ENCODE measurements at regions not wholly inside any gene's neighbourhood (a gene's known extent, or its start where the extent isn't known, plus 50 kb on each side); places are given as distances from the start of the nearest gene placed in this dataset.

GRCh38 chr10:90321132-90321816 is 536.6 kb downstream of the HTR7 start:
- Histone ChIP-seq H3K27me3 (ENCODE audit: control insufficient read depth in 1 of 2, insufficient read depth in 2 of 2, low read length in 2 of 2) (no peaks in the 10 kb centered on the region), H3K9ac (ENCODE audit: insufficient read depth, low read depth, low read length) (no peak overlapping the region), H3K4me2 (ENCODE audit: low read depth, low read length) (no peak overlapping the region), H3K27ac (ENCODE audit: extremely low read length, insufficient read depth, low read length) (no peak overlapping the region), H3K79me2 (ENCODE audit: insufficient read depth, low read length) (no peaks in the 10 kb centered on the region), H3K36me3 (replicated peaks in 1 of 2; ENCODE audit: control insufficient read depth in 1 of 2, insufficient read depth in 2 of 2, low read length in 2 of 2) (no peaks in the 10 kb centered on the region), H3K4me3 (replicated peaks in 1 of 3; ENCODE audit: insufficient read depth in 1 of 3, low read depth in 2 of 3, low read length in 3 of 3) (no peak overlapping the region), H2AFZ (ENCODE audit: low read length) (no peak overlapping the region), H3K9me3 (ENCODE audit: low read length) (no peaks in the 10 kb centered on the region), H4K20me1 (ENCODE audit: insufficient read depth, low read length) (no peaks in the 10 kb centered on the region), H3K4me1 (ENCODE audit: insufficient read depth, low read length) (no peaks in the 10 kb centered on the region)
- intact Hi-C loops (cut with micrococcal nuclease; ENCODE audit: unreplicated experiment) (no loop called here), in situ Hi-C loops (cut with HindIII; ENCODE audit: extremely low pct_ligation_motif_present, low pct_unique_long_range_greater_than_20kb) (loop anchor here (25.0 kb wide), 1 partner anchor 534 kb away; no protein-coding TSS in a partner anchor)
- ChIA-PET CTCF (ENCODE audit: low intra/inter-chr PET ratio, low total read pairs) (no interaction called here), POLR2A (no interaction called here)
- ATAC-seq (no peak), DNase-seq (ENCODE audit: low spot score) (no peak), FAIRE-seq (no peak)
- BruUV-seq (replicated peaks), result no TSS peak
- TF ChIP-seq EZH2 (conservative IDR thresholded peaks at IDR 0.05; ENCODE audit: low read depth, low read length) (no peak), ZFP41 (CRISPR knock-in tag; IDR thresholded peaks at IDR 0.05; ENCODE audit: borderline replicate concordance) (no peak), ZNF263 (CRISPR knock-in tag; IDR thresholded peaks at IDR 0.05) (no peak), ONECUT2 (CRISPR knock-in tag; IDR thresholded peaks at IDR 0.05) (no peak)
- 3% methylated on average over 3 of the region's 3 CpGs for WGBS (ENCODE audit: low lambda C conversion rate)

GRCh38 chr10:90326498-90327267 is 531.2 kb downstream of the HTR7 start:
- no TSS peak for BruUV-seq (replicated peaks)
- FAIRE-seq, result no peak
- no peaks in the 10 kb centered on the region for H3K4me1 ChIP-seq (ENCODE audit: insufficient read depth, low read length)
- H3K4me3 ChIP-seq (replicated peaks in 1 of 3; ENCODE audit: insufficient read depth in 1 of 3, low read depth in 2 of 3, low read length in 3 of 3), result no peak overlapping the region
- H3K4me2 ChIP-seq (ENCODE audit: low read depth, low read length), result no peak overlapping the region
- ChIA-PET POLR2A (no interaction called here), CTCF (ENCODE audit: low intra/inter-chr PET ratio, low total read pairs) (no interaction called here)
- H3K36me3 ChIP-seq (replicated peaks in 1 of 2; ENCODE audit: control insufficient read depth in 1 of 2, insufficient read depth in 2 of 2, low read length in 2 of 2), result no peaks in the 10 kb centered on the region
- no peak for DNase-seq (ENCODE audit: low spot score)
- no peaks in the 10 kb centered on the region for H3K9me3 ChIP-seq (ENCODE audit: low read length)
- ATAC-seq, result no peak
- 4% methylated on average over 2 of the region's 2 CpGs for WGBS (ENCODE audit: low lambda C conversion rate)
- no peak overlapping the region for H3K9ac ChIP-seq (ENCODE audit: insufficient read depth, low read depth, low read length)
- no peaks in the 10 kb centered on the region for H3K79me2 ChIP-seq (ENCODE audit: insufficient read depth, low read length)
- no peaks in the 10 kb centered on the region for H4K20me1 ChIP-seq (ENCODE audit: insufficient read depth, low read length)
- H3K27me3 ChIP-seq (ENCODE audit: control insufficient read depth in 1 of 2, insufficient read depth in 2 of 2, low read length in 2 of 2), result no peaks in the 10 kb centered on the region
- H3K27ac ChIP-seq (ENCODE audit: extremely low read length, insufficient read depth, low read length), result no peak overlapping the region
- no peak overlapping the region for H2AFZ ChIP-seq (ENCODE audit: low read length)
- in situ Hi-C loops (cut with HindIII; ENCODE audit: extremely low pct_ligation_motif_present, low pct_unique_long_range_greater_than_20kb) (no loop called here), intact Hi-C loops (cut with micrococcal nuclease; ENCODE audit: unreplicated experiment) (no loop called here)
- no peak for TF ChIP-seq ATF1 (CRISPR knock-in tag; IDR thresholded peaks at IDR 0.05)
- no peak for TF ChIP-seq RARG (CRISPR knock-in tag; IDR thresholded peaks at IDR 0.05; ENCODE audit: low read depth)
- TF ChIP-seq FOXO4 (CRISPR knock-in tag; conservative IDR thresholded peaks at IDR 0.05), result no peak
- no peak for TF ChIP-seq GPBP1L1 (CRISPR knock-in tag; IDR thresholded peaks at IDR 0.05)
- no peak for TF ChIP-seq ZNF563 (CRISPR knock-in tag; IDR thresholded peaks at IDR 0.05)
- no peak for TF ChIP-seq ZNF10 (CRISPR knock-in tag; IDR thresholded peaks at IDR 0.05; ENCODE audit: borderline replicate concordance, low read depth)
- no peak for TF ChIP-seq ZUFSP (CRISPR knock-in tag; IDR thresholded peaks at IDR 0.05; ENCODE audit: borderline replicate concordance)
- TF ChIP-seq SSRP1 (CRISPR knock-in tag; IDR thresholded peaks at IDR 0.05), result no peak
- TF ChIP-seq TMF1 (CRISPR knock-in tag; IDR thresholded peaks at IDR 0.05; ENCODE audit: low read depth), result no peak

All from HepG2 (cell line).